ENCODE measurements at regions not wholly inside any gene's neighbourhood (a gene's known extent, or its start where the extent isn't known, plus 50 kb on each side); places are given as distances from the start of the nearest gene placed in this dataset.
"Not testable (repeated sequence)": the region's sequence is repeated elsewhere in the genome, so short reads cannot be mapped to it uniquely, and the experiment has no call there.

DNA sequence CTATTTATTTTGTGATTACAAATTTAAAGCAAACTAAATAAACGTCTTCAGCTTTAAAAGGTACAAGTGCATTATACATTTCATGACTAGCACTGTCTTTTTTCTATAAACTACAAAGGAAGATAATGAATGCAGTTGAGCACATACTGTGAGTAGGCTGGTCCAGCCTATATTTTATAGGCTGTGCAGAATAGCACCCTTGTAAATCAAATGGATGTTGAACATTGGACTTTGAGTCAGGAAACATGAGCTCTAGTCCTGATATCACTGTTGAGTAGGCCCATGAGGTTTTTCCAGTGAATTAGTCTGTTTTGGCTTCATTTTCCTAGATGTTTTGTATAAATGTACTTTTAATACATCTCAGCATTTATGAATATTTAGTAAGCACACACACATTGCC, 447.3 kb upstream of the KCNMB2 start:
- DNase-seq, result no peak

- no peak for DNase-seq
Measured at GRCh38 chr3:178090899-178091298, 445.3 kb upstream of the KCNMB2 start.

DNA sequence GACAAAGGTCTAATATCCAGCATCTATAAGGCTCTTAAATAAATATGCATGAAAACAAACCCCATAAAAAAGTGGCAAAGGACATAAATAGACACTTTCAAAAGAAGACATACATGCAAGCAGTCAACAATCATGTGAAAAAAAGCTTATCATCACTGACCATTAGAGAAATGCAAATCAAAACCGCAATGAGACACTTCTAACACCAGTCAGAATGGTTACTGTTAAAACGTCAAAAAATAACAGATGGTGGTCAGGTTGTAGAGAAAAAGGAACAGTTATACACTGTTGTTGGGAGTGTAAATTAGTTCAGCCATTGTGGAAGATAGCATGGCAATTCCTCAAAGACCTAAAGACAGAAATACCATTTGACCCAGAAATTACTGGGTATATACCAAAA, 440.7 kb upstream of the KCNMB2 start:
- no peak for DNase-seq

- DNase-seq, result no peak
Measured at GRCh38 chr3:178096955-178097354, 439.3 kb upstream of the KCNMB2 start.

- DNase-seq, result no peak
Measured at GRCh38 chr3:178097576-178097975, 438.7 kb upstream of the KCNMB2 start.

GRCh38 chr3:178099274-178099673, 437.0 kb upstream of the KCNMB2 start:
- no peak for DNase-seq

DNA sequence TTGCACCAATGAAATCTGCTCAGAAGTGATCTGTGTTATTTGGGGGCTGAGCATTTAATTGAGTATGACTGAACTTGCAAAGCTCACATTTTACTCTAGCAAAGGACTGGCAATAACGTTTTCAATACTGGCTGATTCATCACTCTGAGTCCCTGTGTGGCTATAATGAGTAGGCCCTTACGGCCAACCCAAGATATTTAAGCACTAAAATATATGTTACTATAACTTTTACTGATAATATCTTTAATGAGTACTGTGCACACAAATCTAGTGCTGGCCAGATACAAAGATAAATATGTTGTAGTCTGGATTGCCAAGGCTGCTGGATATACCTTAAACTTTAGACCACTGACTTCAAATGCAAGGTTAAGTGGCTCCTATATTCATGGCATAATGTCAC, 436.4 kb upstream of the KCNMB2 start:
- no peak for DNase-seq

DNA sequence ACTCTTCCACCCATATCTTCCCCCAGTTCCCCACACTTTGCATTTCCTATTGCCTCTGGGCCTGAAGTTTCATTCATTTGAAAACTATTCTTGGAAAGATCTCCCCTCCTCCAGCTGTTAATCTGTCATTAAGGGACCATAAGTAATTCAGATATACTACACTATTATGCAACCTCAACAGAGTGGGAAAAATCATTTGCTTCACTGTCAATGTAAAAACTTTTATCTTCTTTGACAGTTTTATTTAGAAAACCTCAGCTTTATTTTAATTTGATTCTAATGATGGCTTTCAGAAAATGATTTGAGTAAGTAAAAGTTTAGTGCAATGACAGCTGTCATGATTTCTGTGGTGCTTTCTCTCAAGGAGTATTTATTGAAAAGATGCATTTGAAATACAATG, 435.3 kb upstream of the KCNMB2 start:
- no peak for DNase-seq

DNA sequence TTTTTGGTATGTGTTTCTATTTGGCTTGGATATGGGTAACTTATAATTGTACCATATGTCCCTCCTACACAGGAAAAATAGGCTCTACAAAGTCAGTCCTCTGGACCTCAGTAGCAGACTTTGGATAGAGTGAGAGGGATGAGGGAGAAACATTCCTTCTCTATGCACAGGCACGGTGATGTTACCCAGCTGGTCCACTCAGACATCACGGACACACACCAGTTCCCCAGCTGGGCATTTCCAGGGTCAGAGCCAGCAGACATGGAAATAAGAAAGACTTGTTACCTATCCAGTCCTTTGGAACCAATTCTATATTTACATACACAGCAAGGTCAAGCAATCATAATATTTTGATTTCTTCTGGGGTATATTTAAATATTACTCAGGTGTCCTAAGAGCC, 433.1 kb upstream of the KCNMB2 start:
- DNase-seq, result no peak

DNA sequence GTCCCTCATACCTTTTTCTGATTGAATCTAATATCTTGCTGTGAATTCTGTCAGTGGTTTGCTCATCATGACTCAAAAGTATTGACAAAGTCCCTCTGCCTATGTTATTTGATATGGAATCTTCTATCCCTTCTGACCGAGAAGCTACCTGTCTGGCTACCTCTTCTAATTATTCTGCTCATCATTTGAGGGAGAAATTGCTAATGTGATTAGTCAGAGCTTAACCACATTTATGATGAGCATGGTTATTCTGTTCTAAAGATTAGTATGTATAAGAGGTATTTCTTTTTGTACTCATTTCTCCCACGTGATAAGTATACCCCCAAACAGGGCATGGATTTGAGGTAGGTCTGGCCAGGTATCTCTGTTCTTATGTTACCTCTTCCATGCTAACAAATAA, 428.4 kb upstream of the KCNMB2 start:
- DNase-seq, result no peak

- DNase-seq, result no peak
Measured at GRCh38 chr3:178109691-178110090, 426.5 kb upstream of the KCNMB2 start.

DNA sequence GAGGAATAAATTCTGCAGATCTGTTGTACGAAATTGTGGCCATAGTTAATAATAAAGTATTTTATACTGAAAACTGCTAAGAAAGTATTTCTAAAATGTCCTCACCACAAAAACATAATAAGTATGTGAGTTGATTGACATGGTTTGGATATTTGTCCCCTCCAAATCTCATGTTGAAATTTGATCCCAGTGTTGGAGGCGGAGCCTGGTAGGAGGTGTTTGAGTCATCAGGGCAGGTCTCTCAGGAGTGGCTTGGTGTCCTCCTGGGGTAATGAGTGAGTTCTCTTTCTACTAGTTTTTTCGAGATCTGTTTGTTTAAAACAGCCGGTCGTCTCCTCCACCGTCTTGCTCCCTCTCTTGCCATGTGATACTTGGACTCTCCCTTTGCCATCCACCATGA, 424.1 kb upstream of the KCNMB2 start:
- DNase-seq, result peak; percentile 10 to 13

DNA sequence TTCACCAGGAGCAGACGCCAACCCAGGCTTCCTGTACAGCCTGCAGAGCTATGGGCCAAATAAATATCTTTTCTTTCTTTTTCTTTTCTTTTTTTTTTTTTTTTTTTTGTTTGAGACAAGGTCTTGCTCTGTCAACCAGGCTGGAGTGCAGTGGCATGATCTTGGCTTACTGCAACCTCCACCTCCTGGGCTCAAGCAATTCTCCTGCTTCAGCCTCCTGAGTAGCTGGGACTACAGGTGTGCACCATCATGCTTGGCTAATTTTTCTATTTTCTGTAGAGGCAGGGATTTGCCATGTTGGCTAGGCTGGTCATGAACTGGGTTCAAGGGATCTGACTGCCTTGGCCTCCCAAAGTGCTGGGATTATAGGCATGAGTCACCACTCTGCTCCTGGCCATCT, 423.7 kb upstream of the KCNMB2 start:
- DNase-seq, result not testable (repeated sequence)

DNA sequence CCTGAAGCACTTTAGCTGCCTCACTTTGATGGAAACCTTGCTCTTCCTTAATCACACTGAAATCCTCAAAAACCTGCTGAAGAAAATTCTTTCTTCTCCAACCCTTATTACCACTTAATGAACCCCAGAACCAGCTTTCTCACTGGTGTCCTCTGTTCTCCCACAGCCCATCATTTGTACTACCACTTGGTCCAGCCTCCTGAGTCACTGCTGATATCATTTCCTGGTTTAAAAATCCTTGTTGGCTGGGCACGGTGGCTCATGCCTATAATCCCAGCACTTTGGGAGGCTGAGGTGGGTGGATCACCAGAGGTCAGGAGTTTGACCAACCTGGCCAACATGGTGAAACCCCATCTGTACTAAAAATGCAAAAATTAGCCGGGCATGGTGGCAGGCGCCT, 418.6 kb upstream of the KCNMB2 start:
- no peak for DNase-seq

DNA sequence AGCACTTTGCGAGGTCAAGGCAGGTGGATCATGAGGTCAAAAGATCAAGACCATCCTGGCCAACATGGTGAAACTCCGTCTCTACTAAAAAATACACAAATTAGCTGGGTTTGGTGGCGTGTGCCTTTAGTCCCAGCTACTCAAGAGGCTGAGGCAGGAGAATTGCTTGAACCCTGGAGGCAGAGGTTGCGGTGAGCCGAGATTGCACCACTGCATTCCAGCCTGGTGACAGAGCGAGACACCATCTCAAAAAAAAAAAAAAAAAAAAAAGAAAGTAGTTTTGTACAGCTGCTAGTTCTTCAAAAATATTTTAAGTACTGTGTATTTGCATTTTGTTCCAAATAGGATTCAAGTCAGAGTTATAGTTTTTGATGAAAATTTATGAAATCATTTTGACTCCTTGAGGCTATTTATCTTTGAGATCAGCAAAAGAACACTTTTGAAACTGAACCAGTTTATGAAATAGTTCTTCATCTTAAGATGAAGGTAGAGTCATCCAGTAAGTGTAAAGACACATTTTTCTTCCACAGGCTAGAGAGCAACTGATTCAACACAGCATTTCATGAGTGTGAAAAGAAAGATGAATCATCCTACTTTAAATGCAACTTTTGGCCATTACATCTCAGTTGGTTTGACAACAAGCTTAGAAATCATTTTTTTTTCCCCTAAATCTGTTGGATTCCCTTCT, 416.5 kb upstream of the KCNMB2 start:
- not testable (repeated sequence) for DNase-seq

DNA sequence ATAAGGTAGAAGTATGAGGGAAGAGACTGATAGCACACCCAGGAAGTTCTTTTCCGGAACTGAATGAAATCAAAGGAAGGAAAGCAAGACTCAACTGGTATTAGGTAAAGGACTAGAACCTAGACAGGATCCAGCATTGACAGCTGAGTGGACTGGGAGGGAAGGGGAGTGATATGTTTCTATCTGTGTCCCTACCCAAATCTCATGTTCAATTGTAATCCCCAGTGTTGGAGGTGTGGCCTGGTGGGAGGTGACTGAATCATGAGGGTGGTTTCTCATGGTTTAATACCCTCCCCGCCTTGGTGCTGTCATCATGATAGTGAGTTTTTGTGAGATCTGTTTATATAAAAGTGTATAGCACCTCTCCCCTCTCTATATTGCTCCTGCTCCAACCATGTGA, 415.9 kb upstream of the KCNMB2 start:
- DNase-seq, result no peak

DNA sequence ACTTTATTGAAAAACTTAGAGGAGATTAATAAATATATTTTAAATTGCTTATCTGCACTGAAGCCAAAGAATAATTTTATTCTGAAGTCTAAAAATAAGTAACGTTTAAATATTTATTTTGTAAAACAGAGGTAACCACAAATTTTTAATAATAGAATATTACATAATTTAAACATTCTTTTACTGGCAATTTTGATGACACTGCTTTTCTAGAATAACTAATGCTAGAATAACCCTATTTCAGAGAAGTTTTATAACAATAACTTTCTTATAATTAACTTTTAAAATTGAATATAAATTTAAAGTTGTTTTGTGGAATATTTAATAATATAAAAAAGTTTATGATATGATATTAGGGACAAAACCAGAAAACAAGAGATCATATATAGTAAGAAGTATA, 409.6 kb upstream of the KCNMB2 start:
- no peak for DNase-seq

- DNase-seq, result no peak
Measured at GRCh38 chr3:178127221-178127620, 409.0 kb upstream of the KCNMB2 start.

- DNase-seq, result no peak
Measured at GRCh38 chr3:178129109-178129508, 407.1 kb upstream of the KCNMB2 start.

DNA sequence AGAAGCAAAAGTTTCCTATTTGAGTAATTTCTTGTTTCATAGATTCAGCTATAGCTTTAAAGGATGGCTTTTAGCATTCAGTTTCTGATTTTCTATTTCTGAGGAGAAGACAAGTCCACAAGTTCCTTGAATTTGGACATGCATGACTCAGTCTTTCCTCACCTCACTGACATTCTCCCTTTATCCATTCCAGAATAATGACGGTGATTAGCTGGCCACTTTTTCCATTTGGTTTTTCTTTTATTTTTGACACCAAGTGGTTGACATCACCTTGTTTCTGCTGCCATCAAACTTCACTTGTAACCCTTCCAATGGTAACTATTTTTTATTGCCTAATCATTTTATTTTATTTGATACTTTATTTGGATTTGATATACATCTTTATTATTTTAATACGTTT, 404.4 kb upstream of the KCNMB2 start:
- no peak for DNase-seq

DNA sequence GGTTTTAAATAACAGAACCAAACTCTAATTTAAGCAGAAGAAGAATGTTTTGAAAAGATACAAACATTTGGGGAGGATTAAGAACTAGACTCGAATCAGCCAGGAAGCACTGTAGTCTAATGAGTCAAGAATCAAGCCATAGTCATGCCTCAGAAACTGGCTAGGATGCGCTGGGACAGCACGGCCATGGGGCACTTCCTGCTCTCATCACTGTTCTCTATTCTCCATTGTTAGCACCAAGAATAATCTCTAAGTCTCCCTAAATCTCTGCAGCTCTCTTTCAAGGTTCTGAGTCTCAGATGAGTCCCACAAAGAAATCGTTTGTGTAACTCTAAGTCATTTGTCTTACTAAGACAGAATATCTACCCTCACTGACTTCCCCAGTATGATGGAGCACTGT, 399.0 kb upstream of the KCNMB2 start:
- DNase-seq, result no peak

- DNase-seq, result no peak
Measured at GRCh38 chr3:178137831-178138230, 398.4 kb upstream of the KCNMB2 start.

DNA sequence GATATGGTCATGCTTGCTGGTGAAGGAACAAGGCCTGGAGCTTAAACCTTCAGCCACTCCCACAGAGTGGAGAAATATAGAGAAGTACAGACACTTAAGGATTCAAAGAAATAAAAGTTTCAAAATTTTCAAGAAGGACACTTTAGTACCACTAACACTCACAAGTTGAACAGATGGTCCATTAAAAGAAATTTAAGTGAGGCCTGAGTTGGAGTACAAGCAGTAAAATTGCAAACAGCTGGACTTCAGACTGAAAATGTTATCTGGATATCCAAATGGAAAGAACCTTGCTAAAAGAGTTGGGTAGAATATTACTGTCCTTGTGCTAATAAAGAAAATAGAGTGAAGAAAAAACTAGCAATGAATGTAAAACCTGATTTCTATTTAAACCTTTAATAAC, 397.1 kb upstream of the KCNMB2 start:
- DNase-seq, result no peak

DNA sequence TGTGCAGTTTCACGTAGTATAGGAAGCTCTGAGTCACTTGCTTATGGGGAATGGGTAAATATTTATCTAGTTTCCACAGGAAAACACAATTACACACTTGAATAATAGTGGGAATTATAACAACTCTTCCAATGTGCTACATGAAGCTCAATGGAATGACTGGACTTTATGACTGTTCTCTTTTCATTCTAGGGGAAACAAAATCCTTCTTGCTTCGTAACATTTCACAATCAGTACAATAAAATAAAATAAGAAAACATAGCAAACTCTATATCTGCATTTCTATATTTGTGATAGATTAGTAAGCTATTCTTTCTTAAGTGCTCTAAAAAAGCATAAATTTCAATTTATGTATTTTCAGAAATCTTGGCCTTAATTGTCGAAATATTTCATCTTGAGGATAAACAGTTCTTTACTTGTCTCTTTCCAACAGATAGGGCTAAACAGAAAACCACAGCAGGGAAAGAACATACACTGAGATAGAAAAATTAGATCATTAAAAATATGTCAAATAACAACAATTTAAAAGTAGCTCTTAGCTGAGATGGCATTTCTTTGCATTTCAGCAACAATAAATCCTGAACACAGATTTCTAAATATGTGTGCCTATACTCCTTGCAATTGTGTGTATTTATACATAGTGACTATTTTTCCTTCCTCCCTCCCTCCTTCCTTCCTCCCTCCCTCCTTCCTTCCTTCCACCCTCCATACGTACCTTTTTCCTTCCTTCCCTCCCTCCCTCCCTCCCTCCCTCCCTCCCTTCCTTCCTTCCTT, 395.5 kb upstream of the KCNMB2 start:
- no peak for DNase-seq

GRCh38 chr3:178141305-178141684, 394.9 kb upstream of the KCNMB2 start:
- DNase-seq, result not testable (repeated sequence)

All from Kasumi-1 (cell line).